HEK293T (cell line): ENCODE measurements at regions not wholly inside any gene's neighbourhood (a gene's known extent, or its start where the extent isn't known, plus 50 kb on each side); places are given as distances from the start of the nearest gene placed in this dataset.

ENCODE experiments used
- BHLHE40 ChIP-seq: fragments of 450-650 bp; IDR thresholded peaks from 2 replicates; pipeline ENCODE4 v1.6.1; 2016; ENCODE audit warnings: mild to moderate bottlenecking, moderate library complexity, borderline replicate concordance
- ELF4 ChIP-seq: fragments of 450-650 bp; IDR thresholded peaks from 2 replicates; pipeline ENCODE4 v1.6.1; 2017; ENCODE audit warnings: antibody characterized with exemption
- FOXK2 ChIP-seq: fragments of 450-650 bp; IDR thresholded peaks from 2 replicates; pipeline ENCODE4 v1.6.1; 2016; ENCODE audit warnings: mild to moderate bottlenecking
- FOXM1 ChIP-seq: fragments of 450-650 bp; IDR thresholded peaks from 2 replicates; pipeline ENCODE4 v1.6.1; 2017; ENCODE audit warnings: mild to moderate bottlenecking, borderline replicate concordance
- HDGF ChIP-seq: fragments of 450-650 bp; IDR thresholded peaks from 2 replicates; pipeline ENCODE4 v1.6.1; 2017; ENCODE audit warnings: antibody characterized with exemption, borderline replicate concordance
- SUZ12 ChIP-seq: fragments of 450-650 bp; IDR thresholded peaks from 2 replicates; pipeline ENCODE4 v1.6.1; 2016; ENCODE audit warnings: mild to moderate bottlenecking
- ZNF384 ChIP-seq: fragments of 450-650 bp; IDR thresholded peaks from 2 replicates; pipeline ENCODE4 v1.6.1; 2016
- TF ChIP-seq, protein P1 (sequence below): fragments of 450-650 bp; IDR thresholded peaks from 2 replicates; pipeline ENCODE4 v1.6.1; 2016

DNA sequence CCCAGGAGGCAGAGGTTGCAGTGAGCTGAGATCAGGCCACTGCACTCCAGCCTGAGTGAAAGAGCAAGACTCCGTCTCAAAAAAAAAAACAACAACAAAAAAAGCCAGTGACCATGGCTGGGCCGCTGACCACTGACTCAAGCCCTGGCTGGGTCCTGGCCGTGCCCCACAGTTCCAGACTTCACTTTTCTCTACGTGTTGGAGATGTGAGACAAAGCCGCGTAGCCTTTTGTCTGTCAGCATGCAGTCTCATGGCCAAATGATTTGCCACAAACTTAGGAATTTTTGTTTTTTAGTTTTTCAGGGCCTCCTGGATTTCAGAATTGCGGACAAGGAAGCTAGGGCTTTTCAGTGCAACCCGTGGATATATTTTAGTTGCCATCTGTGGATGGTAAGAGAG lies 89.3 kb upstream of the CIBAR2 start:
- TF ChIP-seq FOXM1 (no peak), ELF4 (no peak), FOXK2 (no peak), SUZ12 (no peak), HDGF (no peak), ZNF384 (no peak), BHLHE40 (no peak)
- TF ChIP-seq, protein P1, sequence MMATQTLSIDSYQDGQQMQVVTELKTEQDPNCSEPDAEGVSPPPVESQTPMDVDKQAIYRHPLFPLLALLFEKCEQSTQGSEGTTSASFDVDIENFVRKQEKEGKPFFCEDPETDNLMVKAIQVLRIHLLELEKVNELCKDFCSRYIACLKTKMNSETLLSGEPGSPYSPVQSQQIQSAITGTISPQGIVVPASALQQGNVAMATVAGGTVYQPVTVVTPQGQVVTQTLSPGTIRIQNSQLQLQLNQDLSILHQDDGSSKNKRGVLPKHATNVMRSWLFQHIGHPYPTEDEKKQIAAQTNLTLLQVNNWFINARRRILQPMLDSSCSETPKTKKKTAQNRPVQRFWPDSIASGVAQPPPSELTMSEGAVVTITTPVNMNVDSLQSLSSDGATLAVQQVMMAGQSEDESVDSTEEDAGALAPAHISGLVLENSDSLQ, result no peak
